Endothelial cell of umbilical vein (primary cell): ENCODE measurements at regions not wholly inside any gene's neighbourhood (a gene's known extent, or its start where the extent isn't known, plus 50 kb on each side); places are given as distances from the start of the nearest gene placed in this dataset.

Experiments
- BruUV-seq: library from RNA; stranded (reverse); fragments of 400-500 nt; replicated peaks from 2 replicates; lab custom pipeline; 2021; lab: Mats Ljungman, UMichigan
- CTCF ChIA-PET: fragments of 300-600, 350-600 bp; sonication (Branson Sonifier 250); formaldehyde crosslinking; loops from one replicate; lab custom pipeline; 2021; ENCODE audit warnings: antibody characterized with exemption, inconsistent platforms; lab: Charles Lee
- POLR2A ChIA-PET: fragments of 300-600, 350-600 bp; sonication (Branson Sonifier 250); formaldehyde crosslinking; loops from one replicate; lab custom pipeline; 2021; ENCODE audit warnings: antibody characterized with exemption, inconsistent platforms; lab: Charles Lee
- DNase-seq: peaks from one replicate; pipeline ENCODE4 v3.0.0-alpha.2; 2011; ENCODE audit warnings: low read depth, low spot score
- FAIRE-seq: peaks from 2 replicates; lab custom pipeline; 2011; peaks lifted over from hg19 to GRCh38; lab: Jason Lieb, UNC
- H2AFZ ChIP-seq: 2 replicates; pipeline ENCODE4 v1.6.0; 2012; ENCODE audit warnings: low read depth, low read length, control low read depth, inconsistent platforms
- H3K27ac ChIP-seq: 2 replicates; pipeline ENCODE4 v1.5.1; 2011; ENCODE audit warnings: low read depth, mild to moderate bottlenecking, control low read depth, low read length, moderate library complexity; ENCODE audit not compliant: insufficient read depth
- H3K27me3 ChIP-seq, 2 experiments: 2 replicates each; pipeline versions ENCODE4 v1.6.0 to v1.6.1; 2011; ENCODE audit warnings: low read length in 2 of 2, mixed read lengths in 1 of 2; ENCODE audit not compliant: control insufficient read depth in 2 of 2, insufficient read depth in 2 of 2
- H3K36me3 ChIP-seq, 2 experiments: 2 replicates in 1 of 2; 3 replicates in 1 of 2; pipeline ENCODE4 v1.5.1; 2011; ENCODE audit warnings: low read length in 2 of 2, mild to moderate bottlenecking in 1 of 2, moderate library complexity in 1 of 2; ENCODE audit not compliant: control insufficient read depth in 2 of 2, insufficient read depth in 2 of 2; ENCODE audit errors: extremely low read depth in 1 of 2
- H3K4me1 ChIP-seq: 3 replicates; pipeline ENCODE4 v1.5.1; 2011; ENCODE audit warnings: mild to moderate bottlenecking, low read length; ENCODE audit not compliant: control insufficient read depth, insufficient read depth; ENCODE audit errors: extremely low read depth
- H3K4me2 ChIP-seq: 2 replicates; pipeline ENCODE4 v1.6.1; 2011; ENCODE audit warnings: low read length, control low read depth, mixed read lengths; ENCODE audit not compliant: insufficient read depth
- H3K4me3 ChIP-seq, 3 experiments: fragments of 200-600 bp in 1 of 3; sonication (generic), shearing (Covaris generic) in 1 of 3; replicated peaks in 1 of 3; 2 replicates each; pipeline ENCODE4 v1.5.1; 2011 to 2016; ENCODE audit warnings: control low read depth in 3 of 3, low read length in 3 of 3, mild to moderate bottlenecking in 2 of 3, inconsistent platforms in 1 of 3, low read depth in 1 of 3, moderate library complexity in 1 of 3; ENCODE audit not compliant: insufficient read depth in 1 of 3
- H3K79me2 ChIP-seq: 2 replicates; pipeline ENCODE4 v1.6.0; 2012; ENCODE audit warnings: low read length, inconsistent platforms; ENCODE audit not compliant: control insufficient read depth, insufficient read depth
- H3K9ac ChIP-seq: replicated peaks from 2 replicates; pipeline ENCODE3; 2011; ENCODE audit warnings: low read length, control low read depth; ENCODE audit not compliant: insufficient read depth; ENCODE audit errors: extremely low read depth
- H3K9me1 ChIP-seq: replicated peaks from 3 replicates; pipeline ENCODE4 v1.6.0; 2011; ENCODE audit warnings: mild to moderate bottlenecking, low read length; ENCODE audit not compliant: control insufficient read depth, insufficient read depth; ENCODE audit errors: extremely low read depth
- H3K9me3 ChIP-seq: replicated peaks from 2 replicates; pipeline ENCODE4 v1.5.1; 2012; ENCODE audit warnings: low read length, inconsistent platforms; ENCODE audit not compliant: control insufficient read depth, insufficient read depth
- H4K20me1 ChIP-seq: replicated peaks from 2 replicates; pipeline ENCODE3; 2011; ENCODE audit warnings: mild to moderate bottlenecking, low read length; ENCODE audit not compliant: control insufficient read depth, insufficient read depth; ENCODE audit errors: extremely low read depth
- CTCF ChIP-seq, 2 donors: IDR thresholded peaks; 1 replicate in 1 of 2; 2 replicates in 1 of 2; pipeline ENCODE4 v1.5.1; 2011; ENCODE audit warnings: low read length in 2 of 2, mild to moderate bottlenecking in 2 of 2, moderate library complexity in 2 of 2, control low read depth in 1 of 2, inconsistent platforms in 1 of 2, low read depth in 1 of 2; ENCODE audit not compliant: insufficient read depth in 1 of 2; ENCODE audit errors: extremely low read depth in 1 of 2
- EZH2 ChIP-seq: IDR thresholded peaks from 2 replicates; pipeline ENCODE4 v1.6.1; 2012; ENCODE audit warnings: borderline replicate concordance, low read depth, mild to moderate bottlenecking, moderate library complexity, low read length, inconsistent platforms; ENCODE audit not compliant: severe bottlenecking
- FOS ChIP-seq: IDR thresholded peaks from 2 replicates; pipeline ENCODE4 v1.6.1; 2011; ENCODE audit warnings: mild to moderate bottlenecking, low read length, moderate library complexity, borderline replicate concordance; ENCODE audit not compliant: insufficient read depth
- GATA2 ChIP-seq: IDR thresholded peaks from 2 replicates; pipeline ENCODE4 v1.7.0; 2011; ENCODE audit warnings: low read depth, mild to moderate bottlenecking, moderate library complexity, mixed read lengths, low read length; ENCODE audit not compliant: insufficient read length, insufficient read depth
- JUN ChIP-seq: IDR thresholded peaks from 2 replicates; pipeline ENCODE4 v1.6.1; 2011; ENCODE audit warnings: borderline replicate concordance, low read depth; ENCODE audit not compliant: insufficient read length, insufficient read depth
- MAX ChIP-seq: IDR thresholded peaks from 2 replicates; pipeline ENCODE4 v1.6.1; 2011; ENCODE audit not compliant: insufficient read depth, insufficient read length
- MYC ChIP-seq: IDR thresholded peaks from one replicate; pipeline ENCODE4 v1.6.1; 2011; ENCODE audit warnings: mild to moderate bottlenecking, low read depth, low read length
- POLR2A ChIP-seq: IDR thresholded peaks from 2 replicates; pipeline ENCODE4 v1.6.1; 2012; ENCODE audit warnings: low read depth, mild to moderate bottlenecking, control low read depth, low read length
- POLR2AphosphoS5 ChIP-seq: IDR thresholded peaks from 2 replicates; pipeline ENCODE4 v1.6.1; 2012; ENCODE audit warnings: low read depth, mild to moderate bottlenecking, control low read depth, low read length, moderate library complexity; ENCODE audit not compliant: insufficient read depth
- dilution Hi-C: fragments of 300-500 bp; cut with MboI; formaldehyde crosslinking; loops from one replicate; pipeline ENCODE4 v1.15.0; 2019; ENCODE audit warnings: low sequenced_read_pairs; ENCODE audit not compliant: extremely low pct_ligation_motif_present
- intact Hi-C: fragments of 100-400 bp; cut with micrococcal nuclease; formaldehyde crosslinking; loops from one replicate; pipeline ENCODE4 v1.10.0; 2022

GRCh38 chr4:27128443-27128842, 267.8 kb downstream of the STIM2 start:
- BruUV-seq: no TSS peak
- Histone ChIP-seq H4K20me1 (no peaks in the 10 kb centered on the region), H3K4me3 (no peak overlapping the region), H3K4me2 (no peak overlapping the region), H3K9ac (no peak overlapping the region), H3K79me2 (no peaks in the 10 kb centered on the region), H3K27me3 (no peaks in the 10 kb centered on the region), H3K36me3 (no peaks in the 10 kb centered on the region), H3K27ac (no peak overlapping the region), H2AFZ (no peak overlapping the region), H3K9me1 (no peaks in the 10 kb centered on the region), H3K9me3 (no peaks in the 10 kb centered on the region), H3K4me1 (no peaks in the 10 kb centered on the region)
- DNase-seq (no peak), FAIRE-seq (no peak)
- dilution Hi-C loops: no loop called here
- CTCF ChIA-PET: no interaction called here
- POLR2A ChIA-PET: no interaction called here
- intact Hi-C loops: no loop called here
- no peak for TF ChIP-seq MYC
- no peak for TF ChIP-seq MAX
- no peak for TF ChIP-seq JUN
- TF ChIP-seq POLR2A: no peak
- TF ChIP-seq CTCF (IDR thresholded peaks at IDR 0.05; ENCODE audit: extremely low read depth in 1 of 2, insufficient read depth in 1 of 2, low read depth in 1 of 2, low read length in 2 of 2): no peak
- no peak for TF ChIP-seq GATA2

- dilution Hi-C loops: no loop called here
- H4K20me1 ChIP-seq: no peaks in the 10 kb centered on the region
- intact Hi-C loops: no loop called here
- H3K27me3 ChIP-seq: no peaks in the 10 kb centered on the region
- no peak overlapping the region for H2AFZ ChIP-seq
- no peak overlapping the region for H3K4me2 ChIP-seq
- no peak for FAIRE-seq
- no peaks in the 10 kb centered on the region for H3K4me1 ChIP-seq
- no peaks in the 10 kb centered on the region for H3K9me3 ChIP-seq
- H3K79me2 ChIP-seq: no peaks in the 10 kb centered on the region
- no peak overlapping the region for H3K27ac ChIP-seq
- BruUV-seq: no TSS peak
- H3K36me3 ChIP-seq: no peaks in the 10 kb centered on the region
- CTCF ChIA-PET: no interaction called here
- POLR2A ChIA-PET: no interaction called here
- DNase-seq: no peak
- TF ChIP-seq GATA2 (no peak), POLR2A (no peak), MYC (no peak), FOS (no peak), JUN (no peak), CTCF (IDR thresholded peaks at IDR 0.05; ENCODE audit: extremely low read depth in 1 of 2, insufficient read depth in 1 of 2, low read depth in 1 of 2, low read length in 2 of 2) (no peak), MAX (no peak), POLR2AphosphoS5 (no peak), EZH2 (no peak)
- no peaks in the 10 kb centered on the region for H3K9me1 ChIP-seq
- H3K4me3 ChIP-seq: no peak overlapping the region
- no peak overlapping the region for H3K9ac ChIP-seq
Measured at GRCh38 chr4:27129871-27130366, 269.3 kb downstream of the STIM2 start.
